HG03196 (cell line): ENCODE measurements at regions not wholly inside any gene's neighbourhood (a gene's known extent, or its start where the extent isn't known, plus 50 kb on each side); places are given as distances from the start of the nearest gene placed in this dataset.
"Not testable (repeated sequence)": the region's sequence is repeated elsewhere in the genome, so short reads cannot be mapped to it uniquely, and the experiment has no call there.

Experiments
- ATAC-seq: cut with Tn5 transposase; IDR thresholded peaks from one replicate; pipeline ENCODE4 v1.9.1; 2021; ENCODE audit not compliant: unreplicated experiment

DNA sequence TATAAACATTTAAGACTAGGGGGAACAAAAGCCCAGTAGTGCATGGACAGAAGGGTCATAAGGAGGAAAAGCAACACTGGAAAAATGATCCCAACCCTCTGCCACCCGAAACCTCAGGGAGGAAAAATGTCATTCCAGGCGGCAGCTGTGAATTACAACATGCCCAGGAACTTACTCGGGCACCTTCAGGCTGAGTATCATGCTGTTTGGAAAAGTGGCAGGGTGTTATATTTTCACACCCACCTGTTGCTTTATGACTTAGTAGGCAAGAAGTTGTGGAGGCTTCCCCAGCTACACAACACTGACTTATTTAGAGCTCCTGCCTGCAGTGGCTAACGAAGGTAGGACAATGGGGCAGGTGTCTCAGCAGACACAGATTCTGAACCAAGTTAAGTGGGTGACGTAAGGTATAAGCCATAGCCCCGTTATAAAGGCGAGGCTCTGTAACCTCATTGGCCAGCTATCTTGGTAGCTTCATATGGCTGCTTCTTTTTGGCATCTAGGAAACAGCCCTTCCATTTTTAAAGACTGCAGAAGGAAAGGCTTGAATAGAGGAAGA is 96.1 kb upstream of the IFNG-AS1 start:
- no peak for ATAC-seq

GRCh38 chr12:67900418-67900817 is 88.8 kb upstream of the IFNG-AS1 start:
- not testable (repeated sequence) for ATAC-seq

- no peak for ATAC-seq
These were observed 80.1 kb upstream of the IFNG-AS1 start for GRCh38 chr12:67909091-67909531.

DNA sequence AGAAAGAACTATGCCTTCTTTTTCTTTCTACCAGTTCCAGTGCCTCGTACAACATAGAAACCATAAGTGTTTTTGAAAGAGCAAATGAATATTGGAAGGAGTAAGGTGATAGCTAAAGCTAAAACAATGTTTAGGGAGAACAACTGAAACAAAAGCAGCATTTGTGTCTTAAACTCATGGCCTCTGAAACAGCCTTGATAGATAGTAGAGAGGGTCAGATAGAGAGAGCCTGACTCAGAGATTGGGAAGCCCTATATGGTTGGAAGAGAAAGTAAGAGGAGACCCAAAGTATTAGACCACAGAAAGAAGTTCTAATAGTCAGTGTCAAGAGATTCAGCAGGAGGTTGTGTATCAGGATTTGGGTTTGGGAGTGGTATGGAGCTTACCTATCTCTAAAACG is 79.6 kb upstream of the IFNG-AS1 start:
- no peak for ATAC-seq

GRCh38 chr12:67910360-67911274 is 78.6 kb upstream of the IFNG-AS1 start:
- no peak for ATAC-seq

GRCh38 chr12:67911275-67911600 is 78.0 kb upstream of the IFNG-AS1 start:
- no peak for ATAC-seq

DNA sequence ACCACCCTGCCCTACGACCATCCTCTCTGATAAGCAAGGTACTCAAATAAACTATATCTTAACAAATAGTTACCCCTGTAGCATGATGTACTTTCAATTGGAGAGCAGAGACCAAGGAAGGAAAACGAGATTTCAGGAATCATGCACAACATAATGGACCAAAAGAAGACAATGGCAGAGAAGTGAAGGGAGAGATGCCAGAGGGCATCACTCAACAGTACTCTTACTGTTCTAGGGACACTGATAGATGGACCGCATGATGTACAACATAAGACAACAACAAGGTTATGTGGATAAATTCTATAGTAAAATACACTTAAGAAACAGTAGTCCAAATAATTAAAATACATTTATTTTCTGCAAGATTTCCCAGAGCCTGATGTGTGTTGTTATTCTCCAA is 77.5 kb upstream of the IFNG-AS1 start:
- ATAC-seq = no peak

DNA sequence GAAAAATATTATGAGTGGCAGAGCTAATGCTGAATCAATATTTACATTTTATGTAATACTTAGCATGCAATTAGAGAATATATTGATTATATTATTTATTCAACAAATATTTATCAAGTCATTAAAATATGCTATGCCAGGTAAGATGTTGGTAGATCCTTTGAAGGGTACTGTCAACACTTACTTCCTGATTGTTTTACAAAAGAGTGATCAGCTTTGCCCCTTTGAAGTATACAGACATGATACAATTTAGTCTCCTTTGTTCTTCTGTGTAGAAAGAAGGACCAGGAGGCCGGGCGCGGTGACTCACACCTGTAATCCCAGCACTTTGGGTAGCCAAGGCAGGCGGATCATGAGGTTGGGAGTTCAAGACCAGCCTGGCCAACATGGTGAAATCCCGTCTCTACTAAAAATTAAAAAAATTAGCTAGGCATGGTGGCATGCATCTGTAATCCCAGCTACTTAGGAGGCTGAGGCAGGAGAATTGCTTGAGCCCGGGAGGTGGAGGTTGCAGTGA is 73.9 kb upstream of the IFNG-AS1 start:
- no peak for ATAC-seq

DNA sequence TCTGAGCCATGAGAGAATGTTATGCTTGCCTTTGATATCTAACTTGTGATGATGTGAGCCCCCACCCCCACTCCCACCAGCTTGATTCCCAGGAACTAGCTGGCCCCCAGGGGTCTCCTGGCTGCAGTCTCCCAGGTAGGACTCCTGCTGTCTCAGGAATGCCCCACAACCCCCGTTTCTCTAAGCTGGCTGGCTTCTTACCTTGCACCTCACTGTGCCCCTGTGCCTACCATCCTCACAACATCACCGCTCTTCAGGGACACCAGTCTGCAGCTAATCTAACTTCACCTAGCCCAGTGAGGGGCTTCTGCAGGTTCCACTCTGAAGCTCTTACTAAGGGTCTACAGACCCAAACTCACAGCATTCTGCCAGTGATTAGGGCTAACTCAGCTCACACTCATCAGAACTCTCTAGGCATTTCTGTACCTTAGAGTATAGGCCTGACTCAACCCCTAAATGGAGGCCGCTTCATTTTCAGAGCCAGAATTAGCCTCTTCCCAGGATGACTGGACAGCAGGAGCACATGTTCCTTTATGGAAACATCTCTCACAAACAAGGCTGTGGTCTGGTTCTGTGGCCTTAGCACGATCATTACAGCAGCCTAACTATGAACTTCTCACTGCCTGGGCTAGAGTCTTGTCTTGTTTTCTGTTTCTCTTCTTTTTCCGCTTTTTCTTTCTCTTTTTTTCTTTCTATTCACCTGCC is 72.8 kb upstream of the IFNG-AS1 start:
- no peak for ATAC-seq

DNA sequence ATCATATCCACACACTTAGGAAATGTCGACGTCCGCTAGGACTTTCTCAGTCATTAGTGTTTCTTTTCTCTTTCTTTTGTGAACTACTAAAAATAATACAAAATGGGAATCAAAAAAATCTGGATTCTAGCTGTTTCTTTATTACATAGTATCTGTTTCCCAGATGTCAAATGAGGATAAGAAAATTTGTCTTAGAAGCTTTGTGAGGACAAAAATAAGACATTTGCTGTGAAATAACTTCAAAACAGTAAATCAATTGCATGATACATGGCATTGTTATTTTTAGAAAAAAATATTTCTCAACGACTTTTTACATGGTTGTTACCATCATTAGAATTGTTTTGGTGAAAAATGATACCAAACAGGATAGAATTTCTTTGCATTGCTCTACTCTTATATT is 71.4 kb upstream of the IFNG-AS1 start:
- no peak for ATAC-seq

DNA sequence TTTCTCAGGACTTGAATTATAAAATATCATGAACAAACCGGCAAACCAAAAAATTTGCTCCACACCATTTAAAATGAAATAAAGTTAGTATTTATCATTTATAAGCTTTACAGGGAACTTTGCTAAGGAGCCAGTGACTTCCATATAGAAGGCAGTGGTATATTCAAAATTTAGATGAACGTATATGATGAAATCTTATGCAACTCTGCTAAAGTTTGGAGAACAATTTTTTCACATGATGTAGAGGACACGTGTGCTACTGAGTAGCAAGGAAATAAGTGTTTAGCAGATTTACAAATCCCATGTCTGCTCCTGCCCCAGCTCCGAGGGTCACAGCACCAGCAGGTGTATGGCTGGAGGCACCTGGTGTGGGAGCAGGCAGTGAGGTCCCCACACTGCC is 70.8 kb upstream of the IFNG-AS1 start:
- no peak for ATAC-seq

GRCh38 chr12:67919406-67919805 is 69.8 kb upstream of the IFNG-AS1 start:
- no peak for ATAC-seq

GRCh38 chr12:67920413-67920812 is 68.8 kb upstream of the IFNG-AS1 start:
- no peak for ATAC-seq

GRCh38 chr12:67921286-67921685 is 68.0 kb upstream of the IFNG-AS1 start:
- ATAC-seq = no peak

GRCh38 chr12:67922245-67922644 is 67.0 kb upstream of the IFNG-AS1 start:
- no peak for ATAC-seq

DNA sequence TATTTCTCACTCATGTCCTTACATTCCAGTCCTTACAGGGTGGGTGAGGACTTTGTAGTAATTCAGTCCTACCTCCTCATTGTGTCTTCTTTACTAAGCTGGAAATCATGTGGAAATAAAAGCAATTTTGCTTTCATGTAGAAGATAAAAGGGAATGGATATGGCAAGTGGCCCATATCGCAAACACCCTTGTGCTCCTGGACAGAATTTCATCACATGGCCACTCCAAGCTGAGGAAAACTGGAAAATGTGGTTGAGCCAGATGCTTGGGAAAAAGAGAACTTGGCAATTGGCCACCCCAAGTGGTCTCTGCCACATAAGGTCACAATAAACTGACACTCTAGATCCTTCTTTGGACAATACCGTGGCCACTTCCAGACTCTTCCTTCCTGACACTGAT is 64.2 kb upstream of the IFNG-AS1 start:
- ATAC-seq = no peak

DNA sequence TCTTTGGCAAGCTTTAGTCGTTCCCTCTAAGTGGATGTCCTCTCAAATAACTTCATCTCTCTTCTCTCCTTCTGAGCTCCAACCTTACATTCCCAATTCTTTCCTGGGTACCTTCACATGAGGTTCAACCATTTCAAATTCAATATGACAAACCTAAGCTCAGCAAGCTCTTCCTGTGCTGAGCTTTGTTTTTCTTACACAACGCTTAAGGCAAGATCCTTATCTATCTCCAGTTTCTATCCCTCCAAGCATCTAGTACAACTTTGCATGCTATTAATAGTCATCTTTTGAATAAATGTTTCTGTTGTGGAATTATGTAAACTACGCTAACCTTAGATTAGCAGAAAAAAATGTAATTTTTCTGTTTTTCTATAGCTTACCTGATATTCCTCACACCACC is 63.7 kb upstream of the IFNG-AS1 start:
- ATAC-seq = no peak

DNA sequence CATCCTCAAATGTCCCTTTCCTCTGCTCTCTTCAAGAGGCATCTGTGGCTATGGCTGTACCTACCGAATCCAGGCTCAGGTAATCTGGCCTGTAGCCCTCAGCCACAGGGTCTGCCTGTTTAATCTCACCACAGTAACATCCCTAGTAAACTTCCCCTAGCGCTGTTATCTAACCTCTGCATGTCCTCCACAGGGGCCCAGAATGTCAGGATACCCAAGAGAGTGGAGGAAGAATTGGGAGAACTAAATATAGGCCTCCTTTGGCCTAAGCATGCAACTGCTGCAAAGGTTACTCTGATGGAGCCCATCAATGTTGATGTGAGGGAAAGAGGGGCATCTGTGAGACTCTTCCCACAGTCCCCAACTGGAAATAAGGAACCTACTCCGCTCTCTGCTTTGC is 63.2 kb upstream of the IFNG-AS1 start:
- ATAC-seq = no peak

DNA sequence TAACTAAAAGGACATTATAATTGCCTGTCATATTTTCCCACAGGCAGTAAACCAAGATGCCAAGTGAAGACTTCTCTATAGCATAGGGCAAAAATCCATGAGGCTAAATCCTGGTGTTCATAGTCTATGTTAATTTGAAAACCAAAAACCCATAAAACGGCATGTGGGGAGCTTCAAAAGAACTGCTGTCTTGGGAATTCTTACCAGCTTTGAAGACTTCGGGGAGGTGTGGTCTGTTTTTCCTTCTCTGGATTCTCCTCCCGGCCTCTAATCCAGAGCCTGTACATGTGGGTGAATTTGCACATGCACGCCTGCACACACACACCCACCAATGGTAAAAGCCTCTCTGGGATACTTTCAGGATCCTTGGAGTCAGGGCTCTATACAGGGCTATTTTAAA is 61.9 kb upstream of the IFNG-AS1 start:
- ATAC-seq = no peak

- ATAC-seq = no peak
These were observed 61.4 kb upstream of the IFNG-AS1 start for GRCh38 chr12:67927815-67928214.

- ATAC-seq = no peak
These were observed 60.4 kb upstream of the IFNG-AS1 start for GRCh38 chr12:67928621-67929383.
